Keratinocyte (primary cell): ENCODE measurements at regions not wholly inside any gene's neighbourhood (a gene's known extent, or its start where the extent isn't known, plus 50 kb on each side); places are given as distances from the start of the nearest gene placed in this dataset.
A peak's percentile ranks its signal among the peaks of the same experiment; 100 is the strongest.

Experiments
- DNase-seq: peaks from one replicate; pipeline ENCODE4 v3.0.0-alpha.2; 2011; ENCODE audit warnings: low read depth, missing footprints, low spot score
- FAIRE-seq: peaks from 2 replicates; lab custom pipeline; 2011; peaks lifted over from hg19 to GRCh38; lab: Jason Lieb, UNC
- H2AFZ ChIP-seq: 2 replicates; pipeline ENCODE4 v1.6.0; 2012; ENCODE audit warnings: low read length, control low read depth, inconsistent platforms; ENCODE audit not compliant: control insufficient read depth
- H3K27ac ChIP-seq: 2 replicates; pipeline ENCODE4 v1.5.1; 2011; ENCODE audit warnings: low read length; ENCODE audit not compliant: control insufficient read depth, insufficient read depth
- H3K27me3 ChIP-seq: 3 replicates; pipeline ENCODE4 v1.6.0; 2011; ENCODE audit warnings: low read length; ENCODE audit not compliant: control insufficient read depth, insufficient read depth; ENCODE audit errors: extremely low read depth
- H3K36me3 ChIP-seq, 2 experiments: 2 replicates in 1 of 2; 3 replicates in 1 of 2; pipeline ENCODE4 v1.5.1; 2011; ENCODE audit warnings: low read length in 2 of 2, mild to moderate bottlenecking in 1 of 2; ENCODE audit not compliant: control insufficient read depth in 2 of 2, insufficient read depth in 2 of 2; ENCODE audit errors: extremely low read depth in 1 of 2
- H3K4me1 ChIP-seq: 3 replicates; pipeline ENCODE4 v1.5.1; 2011; ENCODE audit warnings: low read length; ENCODE audit not compliant: control insufficient read depth, insufficient read depth; ENCODE audit errors: extremely low read depth
- H3K4me2 ChIP-seq: 3 replicates; pipeline ENCODE4 v1.6.0; 2011; ENCODE audit warnings: low read depth, low read length; ENCODE audit not compliant: control insufficient read depth, insufficient read depth; ENCODE audit errors: extremely low read depth
- H3K4me3 ChIP-seq, 3 experiments: fragments of 200-600 bp in 1 of 3; sonication (generic) in 1 of 3; 2 replicates in 2 of 3; 3 replicates in 1 of 3; pipeline ENCODE4 v1.5.1; 2011 to 2016; ENCODE audit warnings: low read length in 3 of 3, mild to moderate bottlenecking in 3 of 3, control low read depth in 2 of 3, inconsistent platforms in 1 of 3, low read depth in 1 of 3, mixed read lengths in 1 of 3, mixed run types in 1 of 3, moderate library complexity in 1 of 3; ENCODE audit not compliant: control insufficient read depth in 2 of 3, insufficient read depth in 2 of 3; ENCODE audit errors: extremely low read depth in 1 of 3
- H3K79me2 ChIP-seq: 2 replicates; pipeline ENCODE4 v1.6.0; 2012; ENCODE audit warnings: low read length; ENCODE audit not compliant: control insufficient read depth, insufficient read depth
- H3K9ac ChIP-seq: 3 replicates; pipeline ENCODE4 v1.6.0; 2011; ENCODE audit warnings: low read length; ENCODE audit not compliant: control insufficient read depth, insufficient read depth; ENCODE audit errors: extremely low read depth
- H3K9me1 ChIP-seq: 3 replicates; pipeline ENCODE4 v1.6.0; 2011; ENCODE audit warnings: low read length; ENCODE audit not compliant: control insufficient read depth, insufficient read depth; ENCODE audit errors: extremely low read depth
- H3K9me3 ChIP-seq: 2 replicates; pipeline ENCODE4 v1.5.1; 2012; ENCODE audit warnings: low read depth, low read length; ENCODE audit not compliant: control insufficient read depth
- H4K20me1 ChIP-seq: 3 replicates; pipeline ENCODE4 v1.6.0; 2011; ENCODE audit warnings: low read length; ENCODE audit not compliant: control insufficient read depth, insufficient read depth; ENCODE audit errors: extremely low read depth
- CTCF ChIP-seq, 3 experiments: IDR thresholded peaks in 1 of 3; conservative IDR thresholded peaks in 1 of 3; optimal IDR thresholded peaks in 1 of 3; 2 replicates in 2 of 3; 3 replicates in 1 of 3; pipeline versions ENCODE3 to v1.5.1; 2011; ENCODE audit warnings: low read length in 3 of 3, mild to moderate bottlenecking in 3 of 3, moderate library complexity in 2 of 3, control low read depth in 1 of 3, inconsistent platforms in 1 of 3; ENCODE audit not compliant: insufficient read depth in 2 of 3; ENCODE audit errors: extremely low read depth in 1 of 3
- EZH2 ChIP-seq: IDR thresholded peaks from one replicate; pipeline ENCODE4 v1.6.1; 2012; ENCODE audit warnings: inconsistent platforms, mild to moderate bottlenecking, low read length, moderate library complexity
- dilution Hi-C: fragments of 300-500 bp; cut with MboI; formaldehyde crosslinking; loops from one replicate; pipeline ENCODE4 v1.7.0; 2020; ENCODE audit warnings: low sequenced_read_pairs; ENCODE audit not compliant: extremely low pct_ligation_motif_present

DNA sequence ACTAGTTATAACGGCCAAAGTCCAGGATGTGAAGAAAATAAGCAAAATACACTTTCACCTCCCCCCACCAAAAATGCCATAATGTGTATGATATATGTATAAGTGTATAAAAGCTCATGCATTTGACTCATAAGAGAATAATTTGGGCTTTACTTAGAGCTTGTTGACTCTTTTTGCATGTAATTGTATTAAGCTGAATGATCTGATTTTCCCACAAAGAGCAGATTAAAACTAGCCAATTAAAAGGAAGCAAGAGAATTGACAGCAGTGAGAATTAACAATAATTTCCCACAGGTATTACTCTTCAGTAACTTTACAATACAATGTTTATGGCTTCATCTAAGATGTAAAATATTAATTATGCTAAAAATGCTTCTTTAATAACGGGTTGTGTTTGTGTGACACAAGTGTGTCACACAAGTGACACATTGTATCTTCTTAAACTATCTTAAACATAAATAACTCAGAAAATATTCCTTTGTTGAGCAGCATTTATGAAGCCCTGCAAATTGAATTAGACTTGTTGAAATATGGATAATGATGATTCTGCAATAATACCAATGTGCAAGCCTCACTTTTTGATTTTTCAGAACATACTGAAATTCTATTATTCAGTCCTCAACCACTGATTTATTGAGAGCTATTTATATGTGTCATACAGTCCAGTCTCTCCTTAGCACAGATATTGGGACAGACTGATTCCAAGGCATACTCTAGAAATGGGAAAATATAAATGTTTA, 134.5 kb downstream of the SLIT2 start:
- Histone ChIP-seq H3K79me2 (no peaks in the 10 kb centered on the region), H3K4me2 (no peak overlapping the region), H3K9ac (no peak overlapping the region), H3K9me1 (no peaks in the 10 kb centered on the region), H3K27ac (no peak overlapping the region), H3K4me1 (peaks cover 2% of the 10 kb centered on the region), H2AFZ (no peak overlapping the region), H4K20me1 (no peaks in the 10 kb centered on the region), H3K9me3 (no peaks in the 10 kb centered on the region), H3K27me3 (no peaks in the 10 kb centered on the region), H3K36me3 (no peaks in the 10 kb centered on the region), H3K4me3 (no peak overlapping the region)
- dilution Hi-C loops = no loop called here
- TF ChIP-seq EZH2 = no peak
- FAIRE-seq (no peak), DNase-seq (no peak)

DNA sequence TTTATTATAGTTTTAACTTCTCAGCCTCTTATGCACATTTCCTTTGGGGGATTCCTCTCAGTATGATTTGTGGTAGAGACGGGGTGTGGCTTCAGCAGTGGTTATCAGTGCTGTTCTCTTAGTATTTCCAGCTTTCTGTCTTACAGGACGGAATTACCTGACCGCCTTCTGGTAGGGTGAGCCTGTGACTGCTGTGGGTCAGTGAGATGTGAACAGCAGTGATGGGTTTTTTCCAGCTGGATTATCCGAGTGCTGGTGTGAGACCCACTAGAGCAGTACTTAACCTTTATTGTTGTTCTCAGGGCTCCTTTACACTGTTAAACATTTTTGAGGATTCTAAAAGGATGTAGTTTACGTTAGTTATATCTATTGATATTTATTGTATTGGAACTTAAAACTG, 135.2 kb downstream of the SLIT2 start:
- H3K27me3 ChIP-seq = no peaks in the 10 kb centered on the region
- H4K20me1 ChIP-seq = no peaks in the 10 kb centered on the region
- no peak for TF ChIP-seq EZH2
- no peak for TF ChIP-seq CTCF (optimal IDR thresholded peaks at IDR 0.05 in 1 of 3, IDR thresholded peaks at IDR 0.05 in 1 of 3, conservative IDR thresholded peaks at IDR 0.05 in 1 of 3; ENCODE audit: extremely low read depth in 1 of 3, insufficient read depth in 2 of 3, low read length in 3 of 3)
- no peak overlapping the region for H3K4me2 ChIP-seq
- dilution Hi-C loops = no loop called here
- H3K79me2 ChIP-seq = no peaks in the 10 kb centered on the region
- H3K9ac ChIP-seq = no peak overlapping the region
- FAIRE-seq (no peak), DNase-seq (no peak)
- no peak overlapping the region for H3K4me3 ChIP-seq
- no peak overlapping the region for H2AFZ ChIP-seq
- H3K9me1 ChIP-seq = no peaks in the 10 kb centered on the region
- H3K4me1 ChIP-seq = peaks cover 5% of the 10 kb centered on the region
- H3K27ac ChIP-seq = no peak overlapping the region
- H3K9me3 ChIP-seq = no peaks in the 10 kb centered on the region
- H3K36me3 ChIP-seq = no peaks in the 10 kb centered on the region

- H3K27ac ChIP-seq = no peak overlapping the region
- H3K4me2 ChIP-seq = no peak overlapping the region
- dilution Hi-C loops = no loop called here
- no peaks in the 10 kb centered on the region for H3K36me3 ChIP-seq
- TF ChIP-seq EZH2 (no peak), CTCF (optimal IDR thresholded peaks at IDR 0.05 in 1 of 3, IDR thresholded peaks at IDR 0.05 in 1 of 3, conservative IDR thresholded peaks at IDR 0.05 in 1 of 3; ENCODE audit: extremely low read depth in 1 of 3, insufficient read depth in 2 of 3, low read length in 3 of 3) (no peak)
- FAIRE-seq (peak; percentile 26), DNase-seq (no peak)
- no peak overlapping the region for H3K9ac ChIP-seq
- H3K4me3 ChIP-seq = no peak overlapping the region
- H3K9me3 ChIP-seq = no peaks in the 10 kb centered on the region
- no peaks in the 10 kb centered on the region for H3K9me1 ChIP-seq
- H4K20me1 ChIP-seq = no peaks in the 10 kb centered on the region
- no peak overlapping the region for H2AFZ ChIP-seq
- no peaks in the 10 kb centered on the region for H3K27me3 ChIP-seq
- H3K79me2 ChIP-seq = no peaks in the 10 kb centered on the region
- H3K4me1 ChIP-seq = peaks cover 5% of the 10 kb centered on the region
Measured at GRCh38 chr4:20391198-20391597, 139.5 kb downstream of the SLIT2 start.
